Eye (tissue), 1 donor: ENCODE measurements at regions not wholly inside any gene's neighbourhood (a gene's known extent, or its start where the extent isn't known, plus 50 kb on each side); places are given as distances from the start of the nearest gene placed in this dataset.
"Not testable (repeated sequence)": the region's sequence is repeated elsewhere in the genome, so short reads cannot be mapped to it uniquely, and the experiment has no call there.

Experiments used
- DNase-seq: peaks from one replicate; pipeline ENCODE4 v3.0.0-alpha.2; 2015

DNA sequence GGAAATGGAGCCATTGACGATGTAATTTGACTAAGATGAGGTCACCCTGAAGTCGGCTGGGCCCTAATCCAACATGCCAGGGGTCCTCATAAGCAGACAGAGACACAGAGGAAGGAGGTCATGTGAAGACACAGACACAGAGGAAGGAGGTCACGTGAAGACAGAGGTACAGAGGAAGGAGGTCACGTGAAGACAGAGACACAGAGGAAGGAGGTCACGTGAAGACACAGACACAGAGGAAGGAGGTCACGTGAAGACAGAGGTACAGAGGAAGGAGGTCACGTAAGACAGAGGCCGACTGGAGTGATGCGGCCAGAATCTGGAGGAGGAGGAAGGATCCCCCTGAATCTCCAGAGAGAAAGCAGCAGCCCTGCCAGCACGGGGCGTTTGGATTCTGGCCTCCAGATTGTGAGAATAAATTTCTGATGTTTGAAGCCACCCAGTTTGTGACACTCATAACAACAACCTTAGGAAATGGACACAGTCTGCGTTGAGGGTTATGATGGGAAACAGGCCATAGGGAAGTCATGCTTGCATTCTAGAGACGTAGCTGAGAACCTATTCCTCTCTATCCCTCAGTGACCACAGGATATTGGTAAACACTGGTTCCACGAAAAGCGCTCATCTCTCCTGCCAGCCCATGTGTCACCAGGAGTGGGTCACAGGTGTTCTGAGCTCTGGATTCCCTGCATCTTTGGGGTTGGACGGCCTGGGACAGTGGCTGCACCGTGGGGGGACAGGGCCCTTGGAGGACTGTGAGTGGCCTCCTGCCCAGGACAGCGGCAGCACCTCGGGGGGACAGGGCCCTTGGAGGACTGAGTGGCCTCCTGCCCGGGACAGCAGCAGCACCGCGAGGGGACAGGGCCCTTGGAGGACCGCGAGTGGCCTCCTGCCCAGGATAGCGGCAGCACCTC is 108.5 kb downstream of the SOX1 start:
- DNase-seq: no peak

DNA sequence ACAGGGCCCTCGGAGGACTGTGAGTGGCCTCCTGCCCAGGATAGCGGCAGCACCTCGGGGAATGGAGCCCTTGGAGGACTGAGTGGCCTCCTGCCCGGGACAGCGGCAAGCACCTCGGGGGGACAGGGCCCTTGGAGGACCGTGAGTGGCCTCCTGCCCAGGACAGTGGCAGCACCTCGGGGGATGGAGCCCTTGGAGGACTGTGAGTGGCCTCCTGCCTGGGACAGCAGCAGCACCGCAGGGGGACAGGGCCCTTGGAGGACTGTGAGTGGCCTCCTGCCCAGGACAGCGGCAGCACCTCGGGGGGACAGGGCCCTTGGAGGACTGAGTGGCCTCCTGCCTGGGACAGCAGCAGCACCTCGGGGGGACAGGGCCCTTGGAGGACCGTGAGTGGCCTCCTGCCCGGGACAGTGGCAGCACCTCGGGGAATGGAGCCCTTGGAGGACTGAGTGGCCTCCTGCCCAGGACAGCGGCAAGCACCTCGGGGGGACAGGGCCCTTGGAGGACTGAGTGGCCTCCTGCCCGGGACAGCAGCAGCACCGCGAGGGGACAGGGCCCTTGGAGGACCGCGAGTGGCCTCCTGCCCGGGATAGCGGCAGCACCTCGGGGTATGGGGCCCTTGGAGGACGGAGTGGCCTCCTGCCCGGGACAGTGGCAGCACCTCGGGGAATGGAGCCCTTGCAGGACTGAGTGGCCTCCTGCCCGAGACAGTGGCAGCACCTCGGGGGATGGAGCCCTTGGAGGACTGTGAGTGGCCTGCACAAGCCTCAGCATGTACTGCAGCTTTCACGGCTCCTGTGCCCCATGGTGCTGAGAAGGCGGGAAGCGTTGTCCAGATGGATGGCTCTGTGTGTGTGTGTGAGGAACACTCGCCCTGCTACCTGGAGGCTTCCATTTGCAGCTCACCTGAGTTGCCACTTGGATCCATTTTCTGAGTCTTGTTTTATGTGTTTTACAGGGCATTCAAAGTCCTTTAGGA is 109.5 kb downstream of the SOX1 start:
- DNase-seq: not testable (repeated sequence)

DNA sequence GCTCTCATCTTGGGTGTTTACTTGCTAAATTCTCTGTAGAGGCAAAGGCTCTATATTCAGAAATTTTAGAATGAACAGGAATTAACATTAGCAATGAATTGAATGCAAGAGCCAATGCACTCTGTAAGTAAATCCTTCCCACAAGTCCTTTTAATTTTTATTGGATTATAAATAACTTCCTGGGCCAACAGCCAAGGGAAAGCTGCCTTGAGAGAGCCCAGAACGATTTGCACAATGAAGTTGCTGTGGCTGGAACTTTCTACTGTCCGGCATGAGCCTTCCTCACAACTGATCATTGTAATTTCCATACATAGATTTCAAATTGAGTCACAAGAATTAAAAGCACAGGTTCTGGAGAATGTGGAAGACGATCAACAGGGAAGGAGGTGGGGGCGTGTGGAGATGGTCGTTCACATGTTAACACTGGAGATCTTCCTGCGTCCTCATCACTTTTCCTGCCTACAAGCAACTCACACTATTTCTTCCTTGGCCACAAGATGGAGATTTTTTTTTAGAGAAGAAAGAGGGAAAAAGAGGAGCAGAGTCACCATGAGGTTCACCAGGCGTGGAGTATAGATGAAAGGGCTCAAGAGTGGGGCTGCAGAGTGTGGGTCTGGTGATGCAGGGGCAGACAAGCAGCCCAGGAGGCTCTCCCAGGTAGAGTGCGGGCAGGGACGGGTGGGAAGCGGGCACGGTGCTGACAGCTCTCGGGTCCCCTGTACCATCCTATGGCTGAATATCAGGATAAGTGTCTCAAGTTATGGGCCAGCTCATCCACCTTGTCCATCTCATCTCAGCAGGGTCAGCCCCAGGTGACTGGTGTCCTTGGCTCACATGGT is 110.7 kb downstream of the SOX1 start:
- peak; percentile 23 for DNase-seq

DNA sequence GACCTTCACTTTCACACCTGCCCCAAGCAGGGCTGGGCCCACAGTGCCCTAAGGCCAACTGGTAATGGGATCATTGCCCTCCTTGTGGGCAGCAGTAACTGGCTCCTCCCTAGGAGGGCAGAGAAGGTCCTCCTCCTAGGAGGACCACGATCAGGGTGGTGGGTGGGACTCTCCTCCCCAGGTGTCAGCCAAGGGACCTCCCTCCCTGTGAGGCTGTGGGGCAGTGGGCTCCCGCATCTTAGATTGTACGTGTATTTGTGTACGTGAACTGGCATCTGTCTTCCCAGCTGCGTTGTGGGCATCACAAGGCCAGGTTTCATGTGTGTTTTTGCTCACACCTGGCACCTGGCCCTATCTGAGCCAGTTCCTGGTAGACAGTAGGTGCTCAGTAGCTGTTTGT is 111.8 kb downstream of the SOX1 start:
- DNase-seq: no peak

DNA sequence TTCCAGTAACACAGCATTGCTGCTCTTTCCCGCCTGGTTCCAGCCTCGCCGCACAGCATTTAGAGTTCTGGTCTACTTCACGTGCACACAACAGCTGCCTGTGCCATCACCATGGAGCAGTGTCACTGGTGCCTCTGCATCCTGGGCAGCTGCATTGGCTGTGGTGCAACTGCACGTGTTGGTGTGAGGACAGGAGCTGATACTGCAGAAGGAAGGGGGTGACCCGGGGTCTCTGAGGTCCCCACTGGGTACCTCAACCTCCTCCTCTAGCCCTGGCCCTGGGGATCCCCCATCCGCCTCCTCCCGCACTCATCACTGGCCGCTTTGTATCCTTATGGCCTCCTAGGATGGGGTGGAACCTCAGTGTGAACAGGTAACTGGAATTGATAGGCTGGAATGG is 112.5 kb downstream of the SOX1 start:
- no peak for DNase-seq

DNA sequence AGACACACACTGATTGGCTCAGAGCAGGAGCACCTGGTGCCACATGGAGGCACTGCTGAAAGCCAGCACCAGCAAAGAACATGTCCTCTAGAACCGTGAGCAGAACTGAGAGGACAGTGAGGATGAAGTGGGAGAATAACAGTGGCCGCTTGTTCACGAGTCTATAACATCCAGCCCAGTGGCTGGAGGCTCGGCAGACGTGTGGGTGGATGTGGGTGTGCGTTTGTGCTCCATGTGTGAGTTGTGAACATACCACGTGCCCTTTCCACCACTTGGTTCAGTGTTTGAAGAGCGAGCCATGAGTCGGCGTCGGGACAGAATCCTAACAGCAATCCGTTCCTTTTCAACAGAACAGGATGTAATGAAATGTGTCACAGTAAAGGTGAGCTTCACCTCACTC is 113.0 kb downstream of the SOX1 start:
- no peak for DNase-seq

DNA sequence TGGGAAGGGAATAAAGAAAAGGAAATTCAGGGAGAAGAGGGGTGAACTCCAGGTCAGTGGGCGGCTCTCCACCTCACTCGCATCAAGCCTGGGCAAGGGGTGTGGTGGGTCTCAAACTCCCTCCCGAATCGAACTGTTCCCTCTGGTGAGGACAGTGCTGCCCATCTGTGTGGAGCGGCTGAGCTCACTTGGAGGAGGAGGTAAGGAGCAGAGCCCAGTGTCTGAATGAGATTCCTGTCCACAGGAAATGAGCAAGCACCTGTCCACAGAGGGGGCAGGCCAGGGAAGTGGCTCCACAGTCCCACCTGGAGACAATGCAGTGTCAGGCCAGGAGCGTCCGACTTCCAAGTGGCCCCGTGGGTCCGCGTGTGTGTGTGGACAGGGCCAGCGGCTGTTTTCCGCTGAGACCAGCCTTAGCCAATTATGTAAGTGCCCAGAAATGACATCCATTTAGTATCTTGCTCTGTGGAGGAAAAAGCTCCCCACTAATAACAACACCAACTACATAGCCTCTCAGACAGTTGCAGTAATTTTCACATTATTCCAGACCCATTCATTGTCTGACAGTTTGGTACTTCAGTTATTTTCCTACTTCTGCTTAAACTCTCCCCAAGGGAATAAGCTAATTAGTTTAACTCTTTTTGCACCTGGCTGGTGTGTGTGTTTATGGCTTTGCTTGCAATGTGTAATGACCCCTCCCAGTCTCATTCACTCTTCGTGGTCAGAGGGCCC is 114.6 kb downstream of the SOX1 start:
- no peak for DNase-seq

DNA sequence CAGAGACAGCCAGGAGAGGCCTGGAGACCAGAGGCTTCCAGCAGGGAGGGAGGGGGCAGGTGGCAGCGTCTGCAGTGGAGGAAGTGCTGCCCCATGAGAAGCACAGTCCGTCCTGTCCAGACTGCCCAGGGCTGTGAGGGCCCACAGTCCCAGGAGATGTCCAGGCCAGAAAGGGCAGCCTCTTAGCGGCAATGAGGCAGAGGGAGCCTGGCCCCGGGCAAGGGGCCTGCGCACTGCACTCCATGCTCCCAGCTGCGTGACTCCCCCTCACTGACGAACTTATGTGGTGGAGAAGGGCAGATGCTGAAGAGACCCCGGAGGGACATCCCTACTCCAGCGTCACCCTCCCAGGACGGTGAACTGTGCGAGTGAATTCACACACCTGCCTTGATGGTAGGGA is 115.3 kb downstream of the SOX1 start:
- no peak for DNase-seq

DNA sequence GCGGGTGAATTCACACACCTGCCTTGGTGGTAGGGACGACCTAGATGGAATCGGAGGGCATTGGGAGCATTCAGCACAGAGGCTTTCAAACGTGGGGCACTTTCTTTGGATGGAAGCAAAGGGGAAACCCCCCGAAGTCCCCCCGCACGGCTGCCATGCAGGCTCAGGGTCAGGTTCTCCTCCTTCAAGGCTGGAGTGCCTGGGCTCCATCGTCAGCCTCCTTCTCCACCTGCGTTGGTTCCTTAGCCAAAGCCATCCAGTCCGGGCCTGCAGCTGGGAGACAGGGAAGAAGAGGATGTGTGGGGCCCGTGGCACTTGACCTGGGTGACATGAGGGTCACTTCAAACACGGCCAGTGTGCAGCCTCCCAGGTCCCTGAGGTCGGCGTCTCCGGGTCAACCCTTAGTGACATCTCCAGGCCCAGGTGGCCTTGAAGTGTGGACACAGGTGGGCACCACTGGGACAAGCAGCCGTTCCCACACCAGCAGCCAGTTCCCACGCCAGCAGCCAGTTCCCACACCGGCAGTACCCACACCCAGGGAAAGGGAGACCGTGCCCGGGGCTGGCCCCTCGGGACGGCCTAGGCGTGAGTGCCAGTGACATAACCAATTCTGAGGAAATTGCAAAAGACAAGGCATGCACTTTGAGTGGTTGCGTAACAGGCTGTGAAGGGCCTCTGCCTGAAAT is 116.0 kb downstream of the SOX1 start:
- DNase-seq: peak; percentile 14

DNA sequence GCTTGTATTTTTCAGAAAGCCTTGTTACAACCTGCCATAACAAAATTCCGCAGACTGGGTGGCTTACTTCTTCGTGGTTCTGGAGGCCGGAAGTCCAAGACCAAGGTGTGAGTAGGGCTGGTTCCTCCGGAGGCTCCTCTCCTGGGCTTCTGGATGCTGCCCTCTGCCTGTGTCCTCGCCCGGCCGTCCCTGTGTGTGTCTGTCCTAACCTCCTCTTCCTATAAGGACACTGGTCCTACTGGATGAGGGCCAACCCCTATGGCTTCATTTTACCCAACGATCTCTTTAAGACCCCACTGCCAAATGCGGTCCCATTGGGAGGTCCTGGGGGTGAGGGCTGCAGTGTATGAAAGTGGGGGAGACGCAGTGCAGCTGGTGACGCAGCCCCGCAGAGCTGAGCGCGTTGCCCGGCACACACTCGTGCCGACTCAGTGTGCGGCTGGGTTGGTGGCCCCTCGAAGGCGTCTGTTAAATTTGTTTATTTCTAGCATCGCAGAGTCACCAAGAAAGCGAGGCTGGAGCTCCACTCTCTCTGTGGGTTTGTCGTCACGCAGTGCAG is 116.7 kb downstream of the SOX1 start:
- DNase-seq: no peak

DNA sequence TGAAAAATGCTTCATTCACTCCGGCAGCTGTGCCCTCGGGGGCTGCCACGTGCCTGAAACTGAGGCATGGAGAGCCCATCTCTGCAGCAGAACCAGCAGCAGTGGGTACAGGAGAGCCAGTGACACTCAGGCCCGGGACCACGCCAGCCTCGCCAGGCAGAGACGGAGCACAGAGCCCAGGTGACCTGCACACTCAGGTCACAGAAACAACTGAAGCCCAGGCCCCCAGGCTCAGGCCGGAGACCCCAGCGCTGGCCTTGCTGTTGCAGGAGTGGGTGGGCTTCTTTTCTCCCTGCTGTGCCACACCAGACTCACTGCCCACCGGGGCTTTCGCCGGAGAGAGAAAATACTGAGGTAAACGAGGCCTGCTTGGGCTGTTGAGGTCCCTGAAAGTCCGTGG is 117.3 kb downstream of the SOX1 start:
- no peak for DNase-seq

DNA sequence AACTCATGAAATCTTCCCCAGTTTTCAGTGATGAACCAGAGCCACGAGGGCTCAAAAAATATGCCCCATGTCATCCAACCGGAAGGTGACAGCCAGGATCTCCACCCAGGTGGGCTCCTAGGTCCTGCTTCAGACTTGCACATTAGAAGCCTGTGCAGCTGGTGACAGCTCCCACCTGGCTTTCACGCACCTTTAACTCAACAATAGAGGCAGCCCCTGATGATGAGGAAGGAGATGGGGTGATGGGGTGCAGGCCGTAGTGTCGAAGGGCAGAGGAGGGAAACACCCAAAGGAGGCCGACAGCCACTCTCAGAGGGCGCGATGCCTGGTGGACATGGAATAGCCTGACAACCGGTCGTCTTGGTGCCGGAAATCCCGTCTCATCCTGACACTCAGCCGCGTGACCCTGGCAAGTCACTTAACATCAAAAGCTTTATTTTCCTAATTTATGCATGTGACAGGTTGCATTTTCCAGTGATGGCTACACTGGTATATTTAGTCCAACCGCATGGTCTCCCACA is 118.0 kb downstream of the SOX1 start:
- no peak for DNase-seq

DNA sequence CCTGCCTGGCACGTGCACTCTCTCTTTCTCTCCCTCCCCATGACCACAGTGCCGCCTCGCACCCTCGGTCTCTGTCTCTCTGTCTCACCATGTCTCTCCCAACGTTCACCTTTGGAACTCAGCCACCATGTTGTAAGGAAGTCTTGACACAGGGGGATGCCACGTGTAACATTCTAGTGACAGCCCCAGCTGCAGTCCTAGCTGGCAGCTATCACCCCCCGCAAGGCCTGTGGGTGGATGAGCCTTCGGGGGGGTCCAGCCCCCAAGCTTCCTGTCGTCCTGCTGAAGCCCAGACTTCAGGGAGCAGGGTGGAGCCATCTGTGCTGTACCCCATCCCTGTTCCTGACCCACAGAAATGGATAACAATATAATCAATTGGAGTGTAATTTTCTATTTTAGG is 118.5 kb downstream of the SOX1 start:
- no peak for DNase-seq

DNA sequence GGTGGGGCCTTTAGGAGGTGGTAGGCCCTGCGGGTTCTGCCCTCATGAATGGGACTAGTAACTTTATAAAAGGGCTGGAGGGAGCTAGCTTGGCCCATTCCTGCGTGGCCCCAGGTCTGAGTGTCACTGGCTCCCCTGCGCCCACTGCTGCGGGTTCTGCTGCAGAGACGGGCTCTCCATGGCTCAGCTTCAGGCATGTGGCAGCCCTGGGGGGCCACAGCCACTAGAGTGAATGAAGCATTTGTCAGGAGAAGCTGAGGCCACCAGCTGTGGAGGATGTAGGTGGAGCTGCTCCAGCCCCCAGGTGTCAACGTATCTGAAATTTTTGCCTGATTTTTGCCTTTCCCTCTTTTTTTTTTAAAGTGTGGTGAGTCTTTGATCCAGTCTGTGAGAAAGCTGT is 119.1 kb downstream of the SOX1 start:
- no peak for DNase-seq

DNA sequence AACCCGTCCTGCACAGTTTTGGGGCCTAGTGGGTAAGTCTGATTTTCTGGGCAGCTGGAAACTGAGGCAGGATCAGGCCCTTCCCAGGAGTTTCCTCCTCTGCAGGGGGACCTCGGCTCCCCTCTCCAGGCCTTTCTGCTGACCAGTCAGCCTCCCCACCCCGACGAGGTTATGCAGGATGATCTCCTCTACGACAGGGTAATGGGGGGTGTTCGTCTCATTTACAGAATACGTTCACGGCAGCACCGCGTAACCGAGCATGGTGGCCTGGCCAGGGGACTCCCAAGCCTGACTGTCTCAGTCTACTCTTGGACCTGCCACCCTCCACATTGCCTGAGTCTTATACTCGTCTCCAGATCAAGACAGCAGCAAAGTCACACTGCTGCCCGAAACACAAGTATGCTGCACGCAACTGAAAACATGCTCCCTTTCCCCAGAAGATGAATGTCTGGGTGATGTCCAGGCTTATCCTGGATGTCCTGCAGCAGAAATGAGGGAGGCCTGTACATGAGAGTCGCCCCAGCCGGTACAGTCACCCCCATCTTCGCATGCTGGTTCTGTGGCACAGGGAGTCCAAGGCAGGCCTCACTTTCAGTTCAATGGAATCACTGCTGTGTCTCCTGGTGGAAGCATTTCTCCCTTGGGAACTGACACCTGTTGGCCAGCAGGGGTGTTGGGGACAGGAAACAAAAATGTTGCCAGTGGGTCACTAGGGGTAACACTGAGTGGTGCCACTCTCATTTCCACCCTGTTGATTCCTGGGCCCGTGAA is 120.8 kb downstream of the SOX1 start:
- no peak for DNase-seq

DNA sequence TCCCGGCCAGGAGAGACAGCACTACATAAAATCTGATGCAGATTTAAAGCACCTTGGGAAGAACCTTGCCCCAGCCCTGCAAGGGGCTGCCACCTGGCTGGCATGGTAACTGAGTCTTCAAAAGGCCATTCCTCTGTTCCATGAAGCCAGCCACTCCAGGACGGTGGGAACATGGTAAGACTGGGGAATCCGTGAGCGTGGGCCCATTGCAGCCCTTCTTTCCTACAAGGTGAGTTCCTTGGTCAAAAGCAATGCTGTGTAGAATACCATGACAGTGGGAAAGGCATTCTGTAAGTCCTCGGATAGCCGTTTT is 121.3 kb downstream of the SOX1 start:
- DNase-seq: no peak

DNA sequence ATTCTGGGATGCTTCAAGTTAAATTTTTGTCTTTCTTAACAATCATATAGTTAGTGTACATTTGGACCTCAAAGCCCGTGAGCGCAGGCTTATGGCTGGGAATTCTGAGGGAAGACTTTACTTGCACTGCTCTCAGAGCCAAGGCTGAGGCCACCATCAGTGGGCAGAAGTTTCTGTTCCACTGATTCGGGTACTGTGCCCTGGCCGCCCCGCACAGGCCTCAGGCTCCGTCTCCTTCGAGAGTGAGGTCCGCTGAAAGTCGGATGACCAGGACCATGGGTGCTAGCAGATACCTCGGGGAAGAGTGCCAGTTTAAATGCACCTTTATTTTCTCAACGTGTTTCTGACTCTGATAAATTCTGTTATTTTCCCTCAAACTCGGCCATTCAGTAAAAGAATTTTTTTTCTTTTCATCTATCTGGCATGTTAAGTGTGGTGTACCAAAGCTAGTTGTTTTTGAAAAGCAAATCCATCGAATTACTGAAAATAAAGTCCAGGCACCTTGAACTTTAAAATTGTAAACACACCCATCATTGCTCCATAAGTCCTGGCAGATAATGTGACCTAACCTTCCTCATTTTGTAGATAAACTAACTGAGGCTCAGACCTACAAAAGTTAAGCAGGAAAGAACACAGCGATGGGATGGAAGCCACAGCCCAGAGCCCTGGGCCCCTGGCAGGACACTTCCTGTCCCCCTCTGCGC is 126.7 kb downstream of the SOX1 start:
- DNase-seq: no peak

DNA sequence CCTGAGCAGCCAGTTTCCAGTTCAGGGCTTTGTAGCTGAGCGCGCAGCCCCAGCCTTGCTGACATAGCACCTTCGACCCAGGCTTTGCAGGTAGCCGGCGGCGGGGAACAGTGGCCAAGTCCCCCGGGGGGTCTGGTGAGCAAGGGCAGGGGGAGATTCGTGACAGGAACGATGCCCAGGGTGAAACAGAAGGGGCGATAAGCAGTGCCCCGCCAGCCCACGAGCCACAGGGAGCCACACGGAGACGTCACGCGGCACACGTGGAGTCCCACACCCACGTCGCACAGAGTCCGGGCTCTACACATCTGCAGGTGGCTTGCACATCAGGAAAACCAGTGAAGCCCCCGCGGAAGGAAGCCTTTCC is 127.2 kb downstream of the SOX1 start:
- no peak for DNase-seq

DNA sequence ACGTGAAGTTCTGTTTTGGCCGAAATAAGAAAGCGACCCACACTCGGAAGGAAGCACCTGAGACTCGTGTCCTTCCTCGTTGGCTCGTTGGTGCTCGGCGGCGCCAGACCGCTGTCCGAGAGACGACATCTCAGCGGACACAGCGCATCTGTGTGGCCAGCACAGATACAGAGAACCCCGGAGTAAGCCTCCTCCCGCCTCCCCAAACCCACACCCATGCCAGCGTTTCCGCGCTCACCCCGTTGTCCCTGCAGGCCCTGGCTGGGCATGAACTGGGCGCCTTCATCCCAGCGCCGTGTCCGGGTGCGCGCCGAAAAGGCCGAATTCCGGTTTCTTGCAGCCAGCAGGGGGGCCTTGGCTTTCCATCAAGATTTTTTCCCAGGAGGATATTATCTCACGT is 127.6 kb downstream of the SOX1 start:
- DNase-seq: no peak
